HG02840 (cell line): ENCODE measurements at regions not wholly inside any gene's neighbourhood (a gene's known extent, or its start where the extent isn't known, plus 50 kb on each side); places are given as distances from the start of the nearest gene placed in this dataset.

Experiments
- ATAC-seq: cut with Tn5 transposase; IDR thresholded peaks from one replicate; pipeline ENCODE4 v1.9.1; 2021; ENCODE audit warnings: mild to moderate bottlenecking, moderate library complexity, moderate number of reproducible peaks; ENCODE audit not compliant: unreplicated experiment, low FRiP score

GRCh38 chr4:117425636-117426035, 340.3 kb upstream of the TRAM1L1 start:
- ATAC-seq = no peak

DNA sequence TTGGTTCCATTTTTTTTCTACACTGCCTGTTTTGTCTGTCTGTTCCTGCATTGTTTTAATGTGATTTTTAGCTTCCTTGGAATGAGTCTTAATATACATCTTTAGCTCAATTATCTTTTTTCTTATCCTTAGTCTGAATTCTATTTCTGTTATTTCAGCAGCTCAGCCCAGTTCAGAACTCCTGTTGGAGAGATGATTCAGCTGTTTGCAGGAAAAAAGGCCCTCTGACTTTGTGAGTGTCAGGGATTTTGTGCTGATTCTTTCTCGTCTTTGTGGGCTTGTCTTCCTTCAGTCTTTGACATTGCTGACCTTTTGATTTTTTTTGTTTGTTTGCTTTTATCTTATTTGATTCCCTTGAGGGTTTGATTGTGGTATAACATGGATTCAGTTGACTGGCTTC, 343.2 kb upstream of the TRAM1L1 start:
- ATAC-seq = no peak

- no peak for ATAC-seq
Observed at GRCh38 chr4:117429061-117429460, 343.7 kb upstream of the TRAM1L1 start.

GRCh38 chr4:117429506-117429905, 344.1 kb upstream of the TRAM1L1 start:
- ATAC-seq = no peak

DNA sequence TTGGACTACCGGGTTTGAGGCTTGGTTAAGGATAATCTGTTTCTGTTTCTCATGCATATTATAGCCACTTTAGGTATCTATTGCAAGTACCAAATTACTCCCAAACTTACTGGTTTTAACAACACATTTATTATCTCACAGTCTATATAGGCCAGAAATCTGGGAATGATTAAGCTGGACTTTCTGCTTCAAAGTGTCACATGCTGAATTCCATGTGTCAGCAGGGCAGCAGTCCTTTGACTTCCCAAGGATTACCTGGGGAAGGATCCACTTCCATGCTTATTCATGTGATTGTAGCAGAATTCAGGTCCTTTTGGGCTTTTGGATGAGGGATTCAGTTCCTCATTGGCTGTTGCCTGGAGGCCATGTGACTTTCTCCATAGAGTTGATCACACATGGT, 349.0 kb upstream of the TRAM1L1 start:
- no peak for ATAC-seq

- ATAC-seq = no peak
Observed at GRCh38 chr4:117447925-117448324, 362.5 kb upstream of the TRAM1L1 start.

GRCh38 chr4:117455088-117455487, 369.7 kb upstream of the TRAM1L1 start:
- no peak for ATAC-seq

DNA sequence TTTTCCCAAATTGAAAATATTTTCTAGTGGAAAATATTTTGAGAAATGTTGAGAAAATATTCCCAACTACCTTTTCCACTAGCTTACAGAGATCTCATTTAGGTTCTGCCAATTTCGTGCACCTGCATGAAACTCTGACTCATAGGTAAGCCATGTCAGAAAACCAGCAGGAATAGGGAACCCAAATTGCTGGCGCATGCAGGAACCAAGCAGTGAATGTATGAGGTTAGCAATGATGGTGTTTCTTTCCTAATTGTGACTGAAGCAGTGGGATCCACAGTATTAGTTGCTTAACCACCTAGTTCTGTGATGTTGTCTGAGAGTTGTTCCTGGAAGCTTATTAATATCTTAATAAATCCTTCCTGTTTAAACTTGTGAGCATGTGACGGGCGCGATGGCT, 381.0 kb upstream of the TRAM1L1 start:
- ATAC-seq = no peak

- ATAC-seq = no peak
Observed at GRCh38 chr4:117467404-117467803, 382.0 kb upstream of the TRAM1L1 start.

GRCh38 chr4:117474987-117475386, 389.6 kb upstream of the TRAM1L1 start:
- no peak for ATAC-seq

DNA sequence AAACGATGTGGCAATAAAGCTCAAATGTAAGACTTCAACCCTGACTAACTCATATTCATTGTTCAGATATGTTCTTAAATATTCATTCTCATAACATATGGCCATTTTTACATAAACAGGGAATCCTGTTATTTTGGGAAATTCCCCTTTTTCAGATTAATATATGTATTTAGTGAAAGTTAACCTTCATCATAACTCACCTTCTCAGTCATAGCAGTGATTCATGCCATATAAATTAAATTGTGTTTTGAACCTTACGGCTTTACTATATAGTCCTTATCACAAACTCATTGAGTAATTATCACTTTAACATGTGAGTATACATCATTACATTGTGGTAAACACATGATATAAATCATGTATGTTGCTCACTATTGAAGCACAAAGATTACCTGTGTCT, 392.5 kb upstream of the TRAM1L1 start:
- ATAC-seq = no peak

- no peak for ATAC-seq
Observed at GRCh38 chr4:117478702-117479101, 393.3 kb upstream of the TRAM1L1 start.

DNA sequence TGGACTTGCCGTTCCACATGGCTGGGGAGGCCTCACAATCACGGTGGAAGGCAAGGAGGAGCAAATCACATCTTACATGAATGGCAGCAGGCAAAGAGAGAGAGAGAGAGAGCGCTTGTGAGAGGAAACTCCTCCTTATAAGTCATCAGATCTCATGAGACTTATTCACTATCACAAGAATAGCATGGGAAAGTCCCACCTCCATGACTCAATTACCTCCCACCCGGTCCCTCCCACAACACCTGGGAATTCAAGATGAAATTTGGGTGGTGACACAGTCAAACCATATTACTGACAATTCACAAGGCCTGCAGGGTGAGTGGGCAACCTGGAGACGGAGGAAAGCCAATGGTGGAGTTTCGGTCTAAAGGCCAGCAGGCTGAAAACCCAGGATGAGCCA, 394.3 kb upstream of the TRAM1L1 start:
- no peak for ATAC-seq

DNA sequence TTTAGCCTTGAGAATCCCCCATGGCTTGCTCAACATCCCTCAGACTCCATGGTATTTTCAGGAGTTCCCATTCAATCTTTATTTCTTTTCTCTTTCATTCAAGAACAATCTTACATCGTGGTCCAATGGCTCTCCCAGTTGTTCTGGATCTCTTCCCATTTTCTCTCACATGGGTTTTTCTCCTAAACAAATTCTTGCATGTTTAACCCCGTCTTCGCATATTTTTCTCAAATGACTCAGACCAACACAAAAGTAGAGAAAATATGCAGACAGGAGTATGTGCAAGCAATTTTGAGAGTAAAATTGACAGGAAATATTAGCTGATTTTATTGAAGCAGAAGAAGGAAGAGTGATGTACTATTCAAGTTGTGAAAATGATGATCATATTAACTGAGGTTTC, 396.4 kb upstream of the TRAM1L1 start:
- ATAC-seq = no peak

DNA sequence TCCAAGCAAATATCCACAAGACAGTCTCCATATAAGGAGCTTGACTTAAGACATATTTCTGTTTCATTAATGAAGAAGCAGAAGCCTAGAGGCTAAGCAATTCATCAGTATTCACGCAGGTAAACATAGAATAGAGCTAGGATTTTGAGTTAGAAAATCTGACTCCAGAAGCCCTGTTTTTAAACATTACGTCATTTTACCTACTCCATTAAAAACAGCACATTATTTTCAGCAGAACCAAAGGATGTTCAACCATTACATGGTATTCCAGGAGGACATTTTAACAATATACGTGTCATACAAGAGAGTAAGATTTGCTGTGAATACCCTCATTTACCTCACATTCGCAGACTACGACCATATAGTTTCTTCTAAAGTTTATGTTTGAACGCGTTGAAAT, 403.3 kb upstream of the TRAM1L1 start:
- no peak for ATAC-seq

GRCh38 chr4:117489107-117489506, 403.7 kb upstream of the TRAM1L1 start:
- ATAC-seq = no peak

- no peak for ATAC-seq
Observed at GRCh38 chr4:117491516-117491915, 406.1 kb upstream of the TRAM1L1 start.

- no peak for ATAC-seq
Observed at GRCh38 chr4:117495802-117496201, 410.4 kb upstream of the TRAM1L1 start.

DNA sequence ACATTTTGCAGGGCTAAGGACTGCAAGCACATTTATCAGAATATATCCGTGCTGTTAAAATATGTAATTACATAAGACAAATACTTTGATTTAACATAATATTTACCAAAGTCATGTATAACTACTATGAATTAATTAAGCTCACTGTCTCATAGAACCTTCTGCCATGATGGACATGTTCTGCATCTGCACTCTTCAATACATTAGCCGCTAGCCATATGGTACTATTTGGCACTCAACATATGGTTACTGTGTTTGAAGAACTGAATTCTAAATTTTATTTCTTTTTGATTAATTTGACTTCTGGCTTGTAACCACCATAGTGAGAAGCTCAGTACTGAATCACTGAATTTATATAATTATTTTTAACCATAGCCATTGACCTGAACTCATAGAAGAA, 427.0 kb upstream of the TRAM1L1 start:
- no peak for ATAC-seq

DNA sequence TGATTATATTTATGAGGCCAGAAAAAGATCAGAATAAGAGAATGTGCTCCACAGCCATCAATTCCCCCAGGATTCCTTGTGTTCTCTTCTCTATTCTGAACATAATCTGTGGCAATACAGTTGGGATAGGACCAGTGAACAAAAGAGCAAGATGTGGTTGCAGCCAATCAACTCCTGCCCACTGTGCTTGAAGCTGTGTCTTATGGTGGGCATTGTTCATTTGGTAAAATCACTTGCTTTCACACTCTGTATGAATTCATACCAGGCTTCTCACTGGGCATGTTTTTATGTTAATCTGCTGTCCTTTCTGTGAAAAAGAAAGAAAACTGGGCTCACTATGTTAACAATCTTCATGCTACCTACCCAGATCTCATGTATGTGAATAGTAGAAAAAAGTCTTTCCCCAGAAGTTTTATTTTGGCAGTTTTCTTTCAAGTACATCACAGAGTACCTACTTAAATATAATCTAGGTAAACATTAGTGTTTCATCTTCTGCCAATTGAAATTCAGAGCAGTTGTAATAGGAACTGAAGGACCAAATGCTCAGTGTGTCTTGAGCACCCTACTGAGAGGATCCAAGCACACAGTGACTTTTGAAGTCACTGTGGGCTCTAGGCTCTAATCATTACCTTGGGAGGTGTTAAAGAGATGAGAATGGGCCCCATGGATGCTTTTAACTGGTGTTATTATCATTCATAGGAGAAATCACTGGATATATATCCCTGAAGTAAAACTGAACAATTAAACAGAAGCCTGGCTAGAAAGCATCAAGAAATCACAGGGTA, 429.2 kb upstream of the TRAM1L1 start:
- no peak for ATAC-seq

GRCh38 chr4:117515921-117516320, 430.5 kb upstream of the TRAM1L1 start:
- no peak for ATAC-seq

GRCh38 chr4:117527601-117528000, 442.2 kb upstream of the TRAM1L1 start:
- ATAC-seq = no peak

- ATAC-seq = no peak
Observed at GRCh38 chr4:117529401-117529800, 444.0 kb upstream of the TRAM1L1 start.
